Skin epidermis (tissue), 12 donors: ENCODE measurements at regions not wholly inside any gene's neighbourhood (a gene's known extent, or its start where the extent isn't known, plus 50 kb on each side); places are given as distances from the start of the nearest gene placed in this dataset.

Source experiments
- H3K27ac ChIP-seq, 21 experiments: fragments of 200-600 bp; sonication (generic) in 11 of 21; one replicate each; pipeline ENCODE4 v1.5.0; 2020; ENCODE audit warnings: mild to moderate bottlenecking in 3 of 21, inconsistent platforms in 2 of 21, moderate library complexity in 2 of 21
- H3K4me3 ChIP-seq, 7 experiments: fragments of 200-600 bp; sonication (generic) in 2 of 7; one replicate each; pipeline ENCODE4 v1.5.0; 2020; ENCODE audit warnings: inconsistent platforms in 2 of 7, mild to moderate bottlenecking in 2 of 7, moderate library complexity in 1 of 7

- no peak overlapping the region for H3K4me3 ChIP-seq
- no peak overlapping the region for H3K27ac ChIP-seq
Observed at GRCh38 chr17:13365331-13365730, 236.4 kb downstream of the HS3ST3A1 start.

- Histone ChIP-seq H3K27ac (no peak overlapping the region), H3K4me3 (no peak overlapping the region)
Observed at GRCh38 chr17:13363771-13364170, 238.0 kb downstream of the HS3ST3A1 start.

DNA sequence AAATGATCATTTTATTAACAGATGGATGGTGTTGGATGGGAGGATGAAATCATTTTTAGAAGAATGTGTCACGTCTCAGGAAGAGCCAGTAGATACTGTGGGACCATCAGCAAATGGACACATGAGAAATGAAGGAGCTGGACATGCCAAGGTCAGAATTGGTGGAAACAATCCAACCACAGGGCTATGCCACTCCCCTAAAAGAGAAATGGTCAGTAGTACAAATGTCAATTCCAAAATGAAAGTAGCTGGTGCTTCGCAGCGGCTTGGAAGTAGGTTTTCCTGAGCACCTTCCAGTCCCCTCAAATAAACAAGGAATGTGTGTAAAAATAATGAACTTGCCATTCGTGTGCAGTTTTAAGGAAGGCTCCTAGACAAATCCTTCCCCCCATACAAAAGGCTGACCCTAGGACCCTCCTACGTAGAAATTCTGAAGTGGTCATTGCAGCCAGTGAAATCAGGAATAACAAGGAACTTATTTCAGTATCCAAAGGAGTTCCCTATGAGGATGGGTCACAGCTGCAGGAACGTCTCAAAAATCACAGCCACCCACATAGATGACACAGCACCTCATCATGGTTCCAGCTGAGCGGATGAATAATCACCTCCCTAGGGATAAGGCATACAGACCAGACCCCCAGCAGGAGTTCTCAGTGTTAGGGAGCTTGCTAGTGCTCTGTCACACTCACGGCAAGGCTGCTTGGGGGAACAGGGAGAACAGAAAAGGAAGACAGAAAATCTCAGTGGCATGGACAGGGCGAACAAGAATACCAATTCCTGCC lies 239.2 kb downstream of the HS3ST3A1 start:
- H3K4me3 ChIP-seq = no peak overlapping the region

GRCh38 chr17:13359774-13360173 lies 242.0 kb downstream of the HS3ST3A1 start:
- Histone ChIP-seq H3K4me3 (no peak overlapping the region), H3K27ac (no peak overlapping the region)

More for the DNA sequence above, 239.2 kb downstream of the HS3ST3A1 start:
- no peak overlapping the region for H3K27ac ChIP-seq

DNA sequence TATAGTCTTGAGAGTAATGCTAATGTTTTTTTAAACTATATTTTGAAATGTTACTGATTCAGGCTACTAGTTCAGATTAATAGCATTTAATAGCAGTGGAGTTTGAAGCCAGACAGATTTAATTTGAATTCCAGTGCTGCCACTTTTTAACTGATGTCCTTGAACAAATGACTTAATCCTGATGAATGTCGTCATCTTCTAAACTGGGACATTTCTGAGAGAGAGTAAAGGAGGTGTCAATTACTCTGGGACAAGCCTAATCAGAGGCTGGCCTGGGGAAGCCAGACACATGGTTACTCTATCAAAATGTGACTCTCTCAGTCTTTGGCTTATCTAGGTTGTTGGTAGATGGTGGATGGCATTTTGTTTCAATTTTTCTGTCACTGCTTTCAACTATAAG lies 246.7 kb downstream of the HS3ST3A1 start:
- no peak overlapping the region for H3K27ac ChIP-seq
- H3K4me3 ChIP-seq = no peak overlapping the region

GRCh38 chr17:13353590-13353989 lies 248.1 kb downstream of the HS3ST3A1 start:
- Histone ChIP-seq H3K27ac (no peak overlapping the region), H3K4me3 (no peak overlapping the region)

- no peak overlapping the region for H3K27ac ChIP-seq
Observed at GRCh38 chr17:13352747-13353415, 248.8 kb downstream of the HS3ST3A1 start.

DNA sequence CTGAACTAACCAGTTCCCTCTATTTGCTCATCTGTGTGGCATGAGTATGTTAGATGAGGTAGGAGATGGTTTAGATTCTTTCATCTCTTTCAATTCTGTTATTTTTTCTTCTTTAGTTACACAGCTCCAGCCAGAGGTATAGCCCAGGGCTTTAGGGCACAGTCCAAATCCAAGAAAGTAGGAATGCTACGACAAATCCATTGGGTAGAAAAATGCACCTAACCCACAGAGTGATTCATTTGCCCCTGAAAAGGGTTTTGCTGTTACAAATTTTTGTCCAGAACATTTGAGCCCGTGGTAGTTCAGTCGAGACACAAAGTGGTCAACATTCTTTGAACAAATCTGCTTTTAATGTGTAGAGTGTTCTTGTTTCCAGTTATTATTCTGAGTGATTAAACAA lies 250.7 kb downstream of the HS3ST3A1 start:
- no peak overlapping the region for H3K4me3 ChIP-seq
- H3K27ac ChIP-seq = no peak overlapping the region

More at GRCh38 chr17:13352747-13353415, 248.8 kb downstream of the HS3ST3A1 start:
- H3K4me3 ChIP-seq = no peak overlapping the region

GRCh38 chr17:13350466-13350865 lies 251.3 kb downstream of the HS3ST3A1 start:
- no peak overlapping the region for H3K27ac ChIP-seq

GRCh38 chr17:13346996-13347762 lies 254.6 kb downstream of the HS3ST3A1 start:
- no peak overlapping the region for H3K4me3 ChIP-seq
- peak overlapping the region in 10 of 21 experiments; percentile 19 to 85 (median 52) for H3K27ac ChIP-seq

More at GRCh38 chr17:13350466-13350865, 251.3 kb downstream of the HS3ST3A1 start:
- H3K4me3 ChIP-seq = no peak overlapping the region

GRCh38 chr17:13346592-13346991 lies 255.1 kb downstream of the HS3ST3A1 start:
- Histone ChIP-seq H3K4me3 (no peak overlapping the region), H3K27ac (peak overlapping the region in 12 of 21 experiments; percentile 19 to 85 (median 46))

DNA sequence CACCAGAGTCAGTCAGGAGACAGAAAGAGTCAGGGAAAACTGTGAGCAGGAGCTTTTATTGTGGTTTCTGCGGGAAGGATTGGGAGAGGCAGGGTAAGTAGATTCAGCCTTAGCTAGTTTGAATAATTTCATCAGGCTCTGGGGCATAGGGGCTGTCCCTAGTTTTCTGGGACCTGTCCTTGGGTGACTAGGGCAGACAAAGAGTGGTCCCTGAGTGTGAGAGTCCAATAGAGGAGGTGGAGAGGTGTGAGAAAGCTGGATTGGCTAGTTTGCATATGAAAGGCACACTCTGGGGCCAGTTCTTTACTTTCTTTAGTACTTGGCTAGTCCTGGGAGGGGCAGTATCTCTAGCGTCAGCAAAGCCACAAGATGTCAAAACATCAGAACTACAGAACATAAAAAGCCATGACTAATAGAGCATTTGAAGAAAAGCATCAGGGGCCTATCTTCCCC lies 255.6 kb downstream of the HS3ST3A1 start:
- Histone ChIP-seq H3K4me3 (no peak overlapping the region), H3K27ac (peak overlapping the region in 11 of 21 experiments; percentile 21 to 85 (median 49))

DNA sequence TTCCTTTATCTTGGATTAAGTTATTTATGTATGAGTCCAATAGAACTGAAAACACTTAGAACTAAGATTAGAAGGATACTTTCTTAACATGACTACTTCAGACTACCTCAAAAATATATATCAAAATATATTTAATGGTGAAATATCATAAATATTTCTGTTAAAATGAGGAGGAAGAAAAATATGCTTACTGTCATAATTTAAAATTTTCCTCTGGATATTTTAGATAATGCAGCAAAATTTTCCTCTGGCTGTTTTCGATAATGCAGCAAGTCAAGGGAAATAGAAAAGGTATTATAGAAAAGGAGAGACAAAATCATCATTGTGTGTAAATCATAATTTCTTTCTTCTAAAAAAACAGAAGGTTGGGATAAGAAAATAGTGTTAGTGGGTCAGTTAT lies 263.3 kb downstream of the HS3ST3A1 start:
- H3K27ac ChIP-seq = no peak overlapping the region
- H3K4me3 ChIP-seq = no peak overlapping the region

DNA sequence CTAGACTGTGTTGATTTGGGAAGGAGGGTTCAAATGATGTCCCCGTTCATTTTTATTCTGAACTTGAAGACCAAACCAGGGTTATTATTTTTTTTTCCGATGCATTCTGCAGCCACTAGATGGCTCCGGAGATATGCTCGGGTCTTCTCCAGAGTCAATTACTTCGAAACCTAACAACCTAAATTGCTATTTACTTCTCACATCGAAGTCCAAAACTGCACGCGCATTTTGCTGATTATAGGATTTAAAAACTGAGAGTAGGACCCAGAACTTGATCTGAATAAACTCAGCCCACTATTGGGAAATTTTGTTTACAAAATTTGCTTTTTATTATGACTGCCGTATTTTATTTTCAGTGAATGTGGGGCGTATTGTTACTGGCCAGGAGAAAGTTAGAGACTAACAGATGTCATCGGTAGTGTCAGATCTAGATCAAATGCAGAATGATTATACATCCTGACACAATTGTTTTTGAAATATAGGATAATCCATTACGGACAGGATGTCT lies 263.8 kb downstream of the HS3ST3A1 start:
- Histone ChIP-seq H3K27ac (no peak overlapping the region), H3K4me3 (peak overlapping the region in 2 of 7 experiments; percentile 13 to 14)

GRCh38 chr17:13337151-13337550 lies 264.6 kb downstream of the HS3ST3A1 start:
- Histone ChIP-seq H3K4me3 (no peak overlapping the region), H3K27ac (no peak overlapping the region)

- Histone ChIP-seq H3K4me3 (no peak overlapping the region), H3K27ac (no peak overlapping the region)
Observed at GRCh38 chr17:13334374-13334773, 267.4 kb downstream of the HS3ST3A1 start.

DNA sequence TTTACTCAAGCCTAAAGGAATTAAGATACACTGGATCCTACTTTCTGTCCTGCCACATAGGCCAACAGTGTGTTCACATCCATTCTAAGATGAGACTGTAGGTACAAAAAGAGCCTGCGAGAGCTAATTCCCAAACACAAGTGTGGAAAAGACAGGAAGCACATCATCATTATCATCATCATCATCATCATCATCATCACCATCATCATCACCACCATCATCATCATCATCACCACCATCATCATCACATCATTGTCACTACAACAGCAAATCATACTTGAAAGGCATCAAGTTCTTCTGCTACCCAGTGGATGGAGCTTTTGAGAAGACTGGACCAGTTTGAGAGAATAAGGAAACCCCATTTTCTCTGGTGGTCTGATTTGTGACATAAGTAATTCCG lies 268.1 kb downstream of the HS3ST3A1 start:
- Histone ChIP-seq H3K27ac (no peak overlapping the region), H3K4me3 (no peak overlapping the region)

DNA sequence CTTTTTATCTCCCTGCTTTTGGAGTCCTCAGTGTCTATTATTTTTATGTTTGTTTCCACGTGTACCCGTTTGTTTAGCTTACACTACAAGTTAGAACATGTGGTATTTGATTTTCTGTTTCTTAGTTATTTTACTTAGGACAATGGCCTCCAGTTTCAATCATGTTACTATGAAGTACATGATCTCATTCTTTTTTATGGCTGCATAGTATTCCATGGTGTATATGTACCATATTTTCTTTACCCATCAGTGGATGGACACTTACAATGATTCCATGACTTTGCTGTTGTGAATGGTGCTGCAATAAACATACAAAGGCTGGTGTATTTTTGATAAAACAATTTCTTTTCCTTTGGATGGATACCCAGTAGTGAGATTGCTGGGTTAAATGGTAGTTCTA lies 269.5 kb downstream of the HS3ST3A1 start:
- Histone ChIP-seq H3K4me3 (no peak overlapping the region), H3K27ac (no peak overlapping the region)

DNA sequence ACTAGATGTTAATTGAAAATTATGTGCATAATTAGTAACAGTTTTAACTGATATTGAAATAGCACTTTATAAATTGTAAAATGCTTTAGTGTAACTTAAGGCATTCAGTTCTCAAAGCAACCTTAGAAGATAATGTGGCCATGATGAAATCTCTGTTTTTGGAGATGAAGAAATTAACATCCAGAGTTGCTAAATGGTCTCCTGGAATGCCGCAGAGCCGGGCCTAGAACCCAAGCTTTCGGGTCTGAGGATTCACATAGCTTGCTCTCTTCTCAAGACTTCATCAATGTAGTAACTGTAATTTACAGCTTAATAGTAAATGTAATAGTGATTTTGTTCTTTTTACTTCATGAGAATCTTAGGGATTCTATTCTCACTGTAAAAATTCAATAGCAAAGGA lies 272.3 kb downstream of the HS3ST3A1 start:
- H3K27ac ChIP-seq = no peak overlapping the region
- no peak overlapping the region for H3K4me3 ChIP-seq

DNA sequence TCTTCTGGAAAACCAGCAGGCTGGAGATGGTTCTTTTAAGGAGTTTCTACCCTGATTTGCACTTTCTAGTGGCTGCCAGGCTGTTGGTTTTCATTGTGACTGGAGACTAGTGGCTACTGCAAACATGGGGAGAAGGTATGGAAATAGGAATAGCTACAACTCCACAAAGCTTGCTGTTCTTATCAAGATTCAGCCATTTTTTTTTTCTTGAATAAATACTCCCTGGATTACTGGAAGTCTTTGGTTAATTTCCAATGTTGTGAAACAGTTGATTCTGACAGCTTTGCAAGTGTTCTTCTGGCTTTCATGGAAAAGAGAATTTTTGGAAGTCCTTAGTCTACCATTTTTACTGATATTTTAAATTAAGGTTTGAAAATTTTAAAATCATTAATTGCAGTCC lies 277.7 kb downstream of the HS3ST3A1 start:
- no peak overlapping the region for H3K27ac ChIP-seq
- H3K4me3 ChIP-seq = no peak overlapping the region
